AG04450 (cell line): ENCODE measurements at regions not wholly inside any gene's neighbourhood (a gene's known extent, or its start where the extent isn't known, plus 50 kb on each side); places are given as distances from the start of the nearest gene placed in this dataset.

Experiments used
- CTCF ChIA-PET: fragments of 300-600, 350-600 bp; formaldehyde crosslinking; extraction: SDS; loops from one replicate; lab custom pipeline; 2022; ENCODE audit warnings: antibody characterized with exemption, inconsistent platforms; lab: Charles Lee
- POLR2A ChIA-PET: fragments of 350-600 bp; formaldehyde crosslinking; extraction: SDS; loops from one replicate; lab custom pipeline; 2021; ENCODE audit warnings: antibody characterized with exemption, inconsistent platforms; lab: Yijun Ruan, JAX
- DNase-seq: peaks from one replicate; pipeline ENCODE4 v3.0.0-alpha.2; 2011; ENCODE audit warnings: low read depth, low spot score
- H3K27ac ChIP-seq: one replicate; pipeline ENCODE4 v1.5.1; 2012; ENCODE audit warnings: low read depth, low read length, control low read depth
- H3K27me3 ChIP-seq: one replicate; pipeline ENCODE4 v1.6.0; 2012; ENCODE audit warnings: low read length; ENCODE audit not compliant: control insufficient read depth, insufficient read depth
- H3K4me3 ChIP-seq: 2 replicates; pipeline ENCODE4 v1.5.1; 2011; ENCODE audit warnings: mild to moderate bottlenecking, low read depth, low read length, control low read depth
- H3K9me3 ChIP-seq: 2 replicates; pipeline ENCODE4 v1.5.1; 2012; ENCODE audit warnings: low read length; ENCODE audit not compliant: control insufficient read depth, insufficient read depth
- TF ChIP-seq, protein P1 (sequence below): IDR thresholded peaks from 2 replicates; pipeline ENCODE4 v1.5.1; 2011; ENCODE audit warnings: low read depth, low read length, control low read depth, inconsistent platforms

DNA sequence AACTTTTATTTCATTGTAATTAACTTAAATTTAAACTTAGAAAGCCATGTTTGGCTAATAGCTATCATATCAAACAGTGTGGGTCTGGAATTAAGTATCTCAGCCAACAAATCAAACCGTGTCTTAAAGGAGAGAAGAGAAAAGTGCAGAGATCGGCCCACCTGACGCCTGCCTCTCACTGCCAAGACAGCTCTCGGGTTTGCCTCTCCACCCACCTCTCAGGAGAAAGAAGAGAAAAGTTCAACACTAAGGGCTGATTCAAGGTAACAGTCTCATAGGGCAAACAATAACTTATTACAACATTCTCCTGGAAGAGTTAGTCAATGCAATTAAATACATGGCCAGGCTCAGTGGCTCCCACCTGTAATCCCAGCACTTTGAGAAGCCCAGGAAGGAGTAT, 64.8 kb upstream of the PRR20G start:
- Histone ChIP-seq H3K4me3 (no peak overlapping the region), H3K27me3 (no peaks in the 10 kb centered on the region), H3K9me3 (no peaks in the 10 kb centered on the region; the same call in 1 of the 2 replicates), H3K27ac (no peak overlapping the region)
- DNase-seq = no peak
- ChIA-PET POLR2A (no interaction called here), CTCF (no interaction called here)
- TF ChIP-seq, protein P1, sequence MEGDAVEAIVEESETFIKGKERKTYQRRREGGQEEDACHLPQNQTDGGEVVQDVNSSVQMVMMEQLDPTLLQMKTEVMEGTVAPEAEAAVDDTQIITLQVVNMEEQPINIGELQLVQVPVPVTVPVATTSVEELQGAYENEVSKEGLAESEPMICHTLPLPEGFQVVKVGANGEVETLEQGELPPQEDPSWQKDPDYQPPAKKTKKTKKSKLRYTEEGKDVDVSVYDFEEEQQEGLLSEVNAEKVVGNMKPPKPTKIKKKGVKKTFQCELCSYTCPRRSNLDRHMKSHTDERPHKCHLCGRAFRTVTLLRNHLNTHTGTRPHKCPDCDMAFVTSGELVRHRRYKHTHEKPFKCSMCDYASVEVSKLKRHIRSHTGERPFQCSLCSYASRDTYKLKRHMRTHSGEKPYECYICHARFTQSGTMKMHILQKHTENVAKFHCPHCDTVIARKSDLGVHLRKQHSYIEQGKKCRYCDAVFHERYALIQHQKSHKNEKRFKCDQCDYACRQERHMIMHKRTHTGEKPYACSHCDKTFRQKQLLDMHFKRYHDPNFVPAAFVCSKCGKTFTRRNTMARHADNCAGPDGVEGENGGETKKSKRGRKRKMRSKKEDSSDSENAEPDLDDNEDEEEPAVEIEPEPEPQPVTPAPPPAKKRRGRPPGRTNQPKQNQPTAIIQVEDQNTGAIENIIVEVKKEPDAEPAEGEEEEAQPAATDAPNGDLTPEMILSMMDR = no peak

DNA sequence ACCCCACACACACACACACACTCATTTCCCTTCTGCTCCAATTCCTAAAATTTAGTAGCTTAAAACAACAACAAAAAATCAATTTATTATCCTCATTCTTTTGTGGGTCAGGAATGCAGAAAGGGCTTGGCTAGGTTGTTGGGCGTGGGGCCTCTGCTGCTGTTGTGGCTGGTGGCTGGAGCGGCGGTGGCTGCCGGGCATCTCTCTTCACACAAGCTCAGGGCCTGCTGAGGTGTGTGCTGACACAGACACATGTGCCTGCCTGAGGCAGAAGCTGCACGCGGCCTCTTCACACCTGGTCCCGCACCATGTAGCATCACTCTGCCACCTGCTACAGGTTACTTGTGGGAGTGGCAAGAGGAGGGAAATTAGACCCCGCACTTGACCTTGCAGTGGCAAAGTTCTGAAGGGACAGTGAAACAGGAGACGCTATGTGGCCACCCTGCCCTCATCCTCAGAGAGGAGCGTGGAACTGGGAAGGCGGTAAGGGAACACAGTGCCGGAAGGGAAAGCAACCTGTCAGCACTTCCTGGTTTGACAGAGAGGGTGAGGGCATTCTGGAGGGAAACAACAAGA, 64.0 kb upstream of the PRR20G start:
- Histone ChIP-seq H3K27me3 (no peaks in the 10 kb centered on the region), H3K27ac (no peak overlapping the region), H3K4me3 (no peak overlapping the region), H3K9me3 (no peaks in the 10 kb centered on the region; the same call in 1 of the 2 replicates)
- CTCF ChIA-PET = no interaction called here
- TF ChIP-seq, protein P1 = no peak
- POLR2A ChIA-PET = no interaction called here
- DNase-seq = no peak

DNA sequence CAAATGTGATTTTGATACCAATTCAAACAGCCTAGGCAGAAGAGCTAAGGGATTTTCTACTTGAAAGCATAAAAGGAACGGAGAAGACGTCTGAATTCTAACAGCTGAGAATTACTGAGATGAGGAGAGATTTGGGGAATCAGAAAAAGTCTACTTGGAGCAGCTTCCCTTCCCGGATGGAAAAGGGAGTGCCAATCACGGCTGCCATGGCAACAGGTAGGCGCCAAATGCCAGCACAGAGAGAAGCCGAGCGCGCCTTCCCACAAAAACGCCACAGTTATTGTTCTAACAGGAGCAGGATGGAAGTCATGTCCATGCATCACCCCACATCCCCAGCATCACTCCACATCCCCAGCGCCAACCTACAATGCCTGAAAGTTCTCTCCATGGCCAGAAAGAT, 63.5 kb upstream of the PRR20G start:
- no peak for DNase-seq
- no peaks in the 10 kb centered on the region; the same call in 1 of the 2 replicates for H3K9me3 ChIP-seq
- no peak overlapping the region for H3K27ac ChIP-seq
- TF ChIP-seq, protein P1 = no peak
- POLR2A ChIA-PET = no interaction called here
- no peak overlapping the region for H3K4me3 ChIP-seq
- CTCF ChIA-PET = no interaction called here
- H3K27me3 ChIP-seq = no peaks in the 10 kb centered on the region

DNA sequence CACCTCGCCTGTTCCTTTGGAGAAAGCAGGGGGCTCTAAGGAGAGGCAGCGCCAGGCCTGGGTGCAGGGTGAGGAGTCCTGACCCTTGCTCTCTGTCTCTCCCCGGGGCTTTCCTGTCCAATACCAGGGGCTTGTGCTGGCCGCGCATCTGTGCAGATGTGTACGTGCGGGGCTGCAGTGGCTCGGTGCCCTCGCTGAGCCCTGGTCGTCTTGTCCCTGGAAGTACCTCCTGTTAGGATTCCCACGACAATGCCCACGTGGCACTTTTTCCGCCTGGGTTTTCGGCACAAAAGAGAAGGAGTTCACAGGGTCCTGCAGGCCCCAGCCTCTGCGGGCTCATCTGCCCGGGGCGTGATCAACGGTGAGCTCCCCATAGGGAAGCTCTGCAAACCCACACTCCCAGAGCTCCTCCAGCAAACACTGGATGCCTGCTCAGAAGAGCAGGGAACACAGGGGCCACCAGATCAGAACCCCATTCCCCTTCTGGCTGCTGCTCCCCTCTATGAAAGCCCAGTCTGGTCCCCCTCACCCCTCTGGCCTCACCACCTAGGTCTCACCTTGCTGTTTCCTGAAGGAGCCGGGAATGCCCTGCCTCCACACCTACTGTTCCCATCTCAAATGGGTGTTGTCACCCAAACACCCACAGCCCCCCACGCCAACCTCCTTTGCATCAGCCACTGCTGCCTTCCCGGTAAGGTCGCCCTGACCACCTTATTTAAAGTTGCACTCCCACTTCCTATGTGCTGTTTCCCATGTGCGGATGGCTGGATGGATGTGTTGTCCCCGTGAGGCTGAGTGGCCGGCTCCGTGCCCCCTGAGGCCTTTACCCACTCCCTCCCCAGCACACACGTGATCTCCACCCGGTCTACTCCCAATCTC, 62.6 kb upstream of the PRR20G start:
- POLR2A ChIA-PET = no interaction called here
- Histone ChIP-seq H3K27ac (no peak overlapping the region), H3K9me3 (no peaks in the 10 kb centered on the region; the same call in 1 of the 2 replicates), H3K4me3 (no peak overlapping the region), H3K27me3 (no peaks in the 10 kb centered on the region)
- CTCF ChIA-PET = interaction anchor here (0.6 kb wide), 1 partner anchor 329 kb away, joined by 3 read pairs; no protein-coding TSS in a partner anchor
- TF ChIP-seq, protein P1 = no peak
- DNase-seq = no peak
